ENCODE measurements at regions not wholly inside any gene's neighbourhood (a gene's known extent, or its start where the extent isn't known, plus 50 kb on each side); places are given as distances from the start of the nearest gene placed in this dataset.

DNA sequence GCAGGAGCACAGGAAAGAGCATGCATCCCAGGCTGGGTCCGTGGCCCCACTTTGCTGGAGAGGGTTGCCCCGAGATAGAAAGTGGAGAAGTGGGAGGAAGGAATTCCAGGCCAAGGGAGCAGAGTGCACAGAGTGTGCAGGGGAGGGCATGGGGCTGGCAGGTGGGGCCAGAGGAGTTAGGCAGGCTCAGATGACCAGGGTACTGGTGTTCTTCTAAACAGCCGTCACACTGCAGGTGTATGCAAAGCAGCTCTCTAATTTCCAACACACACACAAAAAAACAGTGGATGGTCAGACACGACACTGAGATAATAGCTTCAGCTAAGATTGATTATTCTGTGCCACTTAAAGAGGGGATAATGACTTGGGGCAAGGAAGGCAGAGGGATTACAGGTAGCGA is 212.2 kb downstream of the MTRR start:
- Histone ChIP-seq H3K4me3 (no peak overlapping the region), H3K4me1 (ENCODE audit: low read depth) (no peaks in the 10 kb centered on the region), H3K36me3 (ENCODE audit: low read depth) (no peaks in the 10 kb centered on the region), H3K9me3 (no peaks in the 10 kb centered on the region)
- ATAC-seq (no peak), DNase-seq (no peak)
- TF ChIP-seq, protein P1, sequence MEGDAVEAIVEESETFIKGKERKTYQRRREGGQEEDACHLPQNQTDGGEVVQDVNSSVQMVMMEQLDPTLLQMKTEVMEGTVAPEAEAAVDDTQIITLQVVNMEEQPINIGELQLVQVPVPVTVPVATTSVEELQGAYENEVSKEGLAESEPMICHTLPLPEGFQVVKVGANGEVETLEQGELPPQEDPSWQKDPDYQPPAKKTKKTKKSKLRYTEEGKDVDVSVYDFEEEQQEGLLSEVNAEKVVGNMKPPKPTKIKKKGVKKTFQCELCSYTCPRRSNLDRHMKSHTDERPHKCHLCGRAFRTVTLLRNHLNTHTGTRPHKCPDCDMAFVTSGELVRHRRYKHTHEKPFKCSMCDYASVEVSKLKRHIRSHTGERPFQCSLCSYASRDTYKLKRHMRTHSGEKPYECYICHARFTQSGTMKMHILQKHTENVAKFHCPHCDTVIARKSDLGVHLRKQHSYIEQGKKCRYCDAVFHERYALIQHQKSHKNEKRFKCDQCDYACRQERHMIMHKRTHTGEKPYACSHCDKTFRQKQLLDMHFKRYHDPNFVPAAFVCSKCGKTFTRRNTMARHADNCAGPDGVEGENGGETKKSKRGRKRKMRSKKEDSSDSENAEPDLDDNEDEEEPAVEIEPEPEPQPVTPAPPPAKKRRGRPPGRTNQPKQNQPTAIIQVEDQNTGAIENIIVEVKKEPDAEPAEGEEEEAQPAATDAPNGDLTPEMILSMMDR (IDR thresholded peaks at IDR 0.05): no peak
- intact Hi-C loops (cut with DNase I, micrococcal nuclease): no loop called here

DNA sequence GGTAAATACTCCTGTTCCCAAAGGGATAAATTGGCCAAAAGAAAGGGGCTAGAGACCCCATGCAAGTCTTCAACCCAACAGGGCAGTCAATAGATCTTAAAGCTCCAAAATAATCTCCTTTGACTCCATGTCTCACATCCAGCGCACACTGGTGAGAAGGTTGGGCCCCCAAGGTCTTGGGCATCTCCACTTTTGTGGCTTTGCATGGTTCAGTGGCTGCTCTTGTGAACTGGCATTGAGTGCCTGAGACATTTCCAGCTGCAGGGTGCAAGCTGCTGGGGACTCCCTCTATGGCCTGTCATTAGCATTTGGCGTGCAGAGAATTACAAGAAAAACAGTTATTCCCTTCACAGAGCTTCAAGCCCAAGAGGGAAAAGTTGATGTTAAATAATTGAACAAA is 224.7 kb downstream of the MTRR start:
- Histone ChIP-seq H3K4me3 (no peak overlapping the region), H3K4me1 (ENCODE audit: low read depth) (no peaks in the 10 kb centered on the region), H3K9me3 (no peaks in the 10 kb centered on the region), H3K36me3 (ENCODE audit: low read depth) (no peaks in the 10 kb centered on the region)
- ATAC-seq (no peak), DNase-seq (no peak)
- TF ChIP-seq, protein P1 (IDR thresholded peaks at IDR 0.05): no peak
- intact Hi-C loops (cut with DNase I, micrococcal nuclease): no loop called here

DNA sequence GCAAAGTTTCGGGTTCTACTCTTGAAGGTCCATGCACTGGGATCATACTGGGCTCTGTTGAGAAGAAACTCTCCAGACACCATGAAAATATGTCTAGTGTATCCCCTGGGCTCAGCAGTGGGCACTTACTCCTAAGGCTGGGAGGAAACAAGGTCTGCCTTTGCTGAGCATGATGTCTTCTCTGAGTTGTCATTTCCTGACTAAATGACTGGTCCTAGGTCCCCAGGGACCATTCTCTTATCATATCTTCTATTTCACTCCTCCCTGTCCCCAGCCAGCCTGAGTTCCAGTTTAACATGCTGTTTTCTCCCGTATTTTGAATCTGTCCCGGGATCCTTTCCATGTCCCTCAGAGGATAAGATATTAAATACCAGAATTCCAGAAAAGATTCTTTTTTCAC is 225.4 kb downstream of the MTRR start:
- no peaks in the 10 kb centered on the region for H3K4me1 ChIP-seq (ENCODE audit: low read depth)
- no peak for ATAC-seq

DNA sequence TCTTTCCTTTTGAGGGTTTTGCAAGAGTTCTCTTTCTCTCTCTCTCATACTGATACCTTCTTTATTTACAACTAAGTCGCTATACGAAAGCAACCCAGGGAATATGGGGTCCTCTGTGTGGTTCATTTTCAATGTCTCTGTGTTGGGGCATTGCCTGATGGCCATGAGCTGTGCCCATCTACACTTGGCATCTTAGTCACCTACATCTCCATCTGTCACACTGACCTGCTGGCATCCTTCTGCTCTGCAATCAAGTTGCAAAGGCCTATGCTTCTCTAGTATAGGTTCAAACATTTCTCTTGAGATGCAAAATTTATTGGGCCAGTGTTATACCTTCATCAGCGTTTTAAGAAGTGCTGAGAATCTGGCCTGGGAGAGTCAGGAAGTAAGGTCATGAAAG is 228.2 kb downstream of the MTRR start:
- ATAC-seq: no peak
- H3K4me3 ChIP-seq: no peak overlapping the region
- TF ChIP-seq, protein P1 (IDR thresholded peaks at IDR 0.05): no peak
- no peaks in the 10 kb centered on the region for H3K4me1 ChIP-seq (ENCODE audit: low read depth)
- no peaks in the 10 kb centered on the region for H3K36me3 ChIP-seq (ENCODE audit: low read depth)
- no peak for DNase-seq
- H3K9me3 ChIP-seq: no peaks in the 10 kb centered on the region
- intact Hi-C loops (cut with DNase I, micrococcal nuclease): no loop called here

More for the DNA sequence above, 225.4 kb downstream of the MTRR start:
- TF ChIP-seq, protein P1 (IDR thresholded peaks at IDR 0.05): no peak
- no peak for DNase-seq
- Histone ChIP-seq H3K36me3 (ENCODE audit: low read depth) (no peaks in the 10 kb centered on the region), H3K9me3 (no peaks in the 10 kb centered on the region), H3K4me3 (no peak overlapping the region)
- intact Hi-C loops (cut with DNase I, micrococcal nuclease): no loop called here

DNA sequence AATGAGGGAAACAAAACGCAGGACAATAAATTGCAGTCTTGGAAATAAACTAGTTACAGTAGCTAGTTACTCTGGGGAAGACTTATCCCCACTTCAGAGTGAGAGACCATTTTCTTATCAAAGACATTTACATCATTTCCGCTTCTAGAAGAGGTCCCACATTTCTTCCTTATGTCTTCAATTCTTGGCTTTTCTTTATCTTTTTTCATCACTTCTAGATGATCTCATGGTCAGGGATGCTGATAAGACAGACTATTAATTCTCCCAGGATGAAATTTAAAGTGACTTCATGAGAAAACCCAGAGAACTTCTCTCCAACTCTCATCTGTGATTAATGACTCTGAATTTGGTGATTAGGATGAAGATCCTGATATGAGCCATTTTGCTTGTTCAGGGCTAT is 229.1 kb downstream of the MTRR start:
- intact Hi-C loops (cut with DNase I, micrococcal nuclease): no loop called here
- Histone ChIP-seq H3K4me3 (no peak overlapping the region), H3K4me1 (ENCODE audit: low read depth) (no peaks in the 10 kb centered on the region), H3K36me3 (ENCODE audit: low read depth) (no peaks in the 10 kb centered on the region), H3K9me3 (no peaks in the 10 kb centered on the region)
- no peak for ATAC-seq
- no peak for DNase-seq
- TF ChIP-seq, protein P1 (IDR thresholded peaks at IDR 0.05): no peak

DNA sequence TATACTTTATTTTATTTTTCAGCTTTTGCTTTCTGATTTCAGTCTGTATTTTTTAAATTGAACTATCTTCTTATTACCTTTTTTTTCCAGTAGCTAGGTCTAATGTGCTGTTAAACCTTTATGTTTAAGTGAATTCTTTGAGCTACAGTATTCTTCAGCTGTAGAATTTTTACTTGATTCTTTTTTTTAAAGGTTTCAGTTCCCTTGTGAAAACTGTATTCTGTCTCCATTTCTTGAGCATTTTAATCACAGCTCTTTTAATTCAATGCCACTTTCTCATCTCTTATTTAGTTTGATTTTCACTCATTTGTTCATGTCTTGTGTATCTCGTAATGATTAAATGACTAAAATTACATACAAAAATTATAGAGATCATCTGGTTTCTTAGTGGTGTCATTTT is 233.8 kb downstream of the MTRR start:
- H3K4me1 ChIP-seq (ENCODE audit: low read depth): no peaks in the 10 kb centered on the region
- DNase-seq: no peak
- H3K9me3 ChIP-seq: no peaks in the 10 kb centered on the region
- no peak overlapping the region for H3K4me3 ChIP-seq
- ATAC-seq: no peak
- TF ChIP-seq, protein P1 (IDR thresholded peaks at IDR 0.05): no peak
- intact Hi-C loops (cut with DNase I, micrococcal nuclease): no loop called here
- H3K36me3 ChIP-seq (ENCODE audit: low read depth): no peaks in the 10 kb centered on the region

All from mucosa of descending colon (tissue), 3 donors.